ENCODE measurements at regions not wholly inside any gene's neighbourhood (a gene's known extent, or its start where the extent isn't known, plus 50 kb on each side); places are given as distances from the start of the nearest gene placed in this dataset.

- TF ChIP-seq YY1 (IDR thresholded peaks at IDR 0.05; ENCODE audit: insufficient read depth, insufficient read length) (no peak), ZNF274 (IDR thresholded peaks at IDR 0.05; ENCODE audit: low read depth, low read length) (no peak), SUZ12 (IDR thresholded peaks at IDR 0.05; ENCODE audit: extremely low read depth, insufficient read depth, insufficient read length) (no peak)
Measured at GRCh38 chr1:244252211-244252610, 199.5 kb downstream of the ADSS2 start.

Measured in NT2/D1 (cell line).